ENCODE measurements at regions not wholly inside any gene's neighbourhood (a gene's known extent, or its start where the extent isn't known, plus 50 kb on each side); places are given as distances from the start of the nearest gene placed in this dataset.

DNA sequence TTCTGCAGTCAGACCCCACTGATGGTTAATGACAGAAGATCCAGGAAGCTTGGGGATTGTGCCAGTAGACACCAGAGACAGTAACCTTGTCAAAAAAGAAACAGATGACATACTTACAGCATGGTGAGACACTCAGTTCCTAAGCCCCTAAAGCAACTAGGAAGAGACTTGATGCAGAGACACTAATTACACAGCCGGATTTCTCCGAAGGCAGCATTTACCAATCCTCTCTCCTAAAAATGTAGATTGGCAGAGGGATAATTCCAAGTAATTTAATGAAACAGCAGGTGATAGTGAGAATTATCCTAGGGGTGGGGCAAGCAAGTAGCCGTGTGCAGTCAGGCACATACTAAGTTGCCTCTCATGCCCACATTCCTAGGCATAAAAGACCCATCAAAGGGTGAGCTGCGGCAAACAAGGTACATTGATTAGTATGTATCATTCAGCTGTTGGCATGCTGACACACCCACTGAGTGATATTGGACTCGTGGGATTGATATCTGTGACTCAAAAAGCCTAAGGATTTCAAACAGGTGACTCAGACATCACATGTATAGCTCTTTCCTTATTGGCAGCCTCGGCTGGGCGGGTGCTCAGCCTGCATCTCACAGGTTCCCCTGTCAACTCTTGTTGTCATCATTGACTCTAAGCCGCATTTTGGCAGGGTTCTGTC lies 296.7 kb upstream of the ATP5MC3 start:
- Histone ChIP-seq H3K4ac (replicated peaks; ENCODE audit: insufficient read length, low read depth, low read length) (no peak overlapping the region), H3K9me3 (ENCODE audit: insufficient read depth in 2 of 2, low read depth in 1 of 2, low read length in 1 of 2) (no peaks in the 10 kb centered on the region), H3K18ac (ENCODE audit: extremely low read depth, low read length) (no peak overlapping the region), H4K20me1 (replicated peaks in 1 of 2; ENCODE audit: control insufficient read depth in 1 of 2, insufficient read depth in 2 of 2, low read length in 2 of 2) (no peaks in the 10 kb centered on the region), H3K14ac (ENCODE audit: insufficient read length) (no peak overlapping the region), H3K4me2 (ENCODE audit: insufficient read depth in 1 of 2, low read depth in 2 of 2, low read length in 2 of 2) (no peak overlapping the region), H3K23ac (ENCODE audit: insufficient read length) (no peak overlapping the region), H3K79me1 (ENCODE audit: low read depth, low read length) (no peaks in the 10 kb centered on the region), H4K5ac (ENCODE audit: insufficient read length, low read depth, low read length) (no peak overlapping the region), H2BK5ac (ENCODE audit: low read depth, low read length) (no peak overlapping the region), H4K91ac (replicated peaks; ENCODE audit: insufficient read length, low read length) (no peak overlapping the region), H3K56ac (replicated peaks; ENCODE audit: insufficient read length, low read depth, low read length) (no peak overlapping the region), H2AK5ac (ENCODE audit: low read depth, low read length) (no peak overlapping the region), H3K27ac (ENCODE audit: low read depth, low read length) (no peak overlapping the region), H3K36me3 (ENCODE audit: control insufficient read depth in 2 of 4, insufficient read depth in 4 of 4, low read length in 3 of 4) (no peaks in the 10 kb centered on the region), H2BK20ac (ENCODE audit: low read length) (no peak overlapping the region), H2BK12ac (ENCODE audit: low read depth, low read length) (no peak overlapping the region), H3K9ac (replicated peaks in 1 of 4; ENCODE audit: extremely low read depth in 1 of 4, low read depth in 3 of 4, low read length in 3 of 4) (no peak overlapping the region), H3K4me3 (ENCODE audit: extremely low read depth in 1 of 4, insufficient read depth in 2 of 4, low read depth in 3 of 4, low read length in 4 of 4) (no peak overlapping the region), H4K8ac (ENCODE audit: extremely low read depth, insufficient read depth, low read length) (no peak overlapping the region), H2AFZ (ENCODE audit: low read length) (no peak overlapping the region), H3K79me2 (ENCODE audit: control insufficient read depth in 1 of 2, insufficient read depth in 2 of 2, low read length in 2 of 2) (no peaks in the 10 kb centered on the region), H3K23me2 (ENCODE audit: low read depth, low read length) (no peaks in the 10 kb centered on the region), H2BK15ac (ENCODE audit: low read length) (no peak overlapping the region), H3K4me1 (replicated peaks in 1 of 4; ENCODE audit: control insufficient read depth in 3 of 4, insufficient read depth in 4 of 4, low read length in 3 of 4) (no peaks in the 10 kb centered on the region), H3K27me3 (replicated peaks in 1 of 4; ENCODE audit: control insufficient read depth in 3 of 4, extremely low read depth in 1 of 4, insufficient read depth in 3 of 4, low read length in 3 of 4) (no peaks in the 10 kb centered on the region), H2BK120ac (replicated peaks; ENCODE audit: low read depth, low read length) (no peak overlapping the region)
- no peak for FAIRE-seq
- ChIA-PET CTCF (ENCODE audit: partially characterized antibody) (interaction anchor here (0.6 to 1.0 kb wide), 3 partner anchors 90 to 475 kb away, joined by 3 read pairs; no protein-coding TSS in a partner anchor), POLR2A (ENCODE audit: partially characterized antibody) (no interaction called here)
- 88% methylated on average over 8 of the region's 8 CpGs; no CpG with 5 or more reads in 1 of the 2 experiments for WGBS, 2 experiments (ENCODE audit: extremely low coverage in 1 of 2, insufficient coverage in 1 of 2, insufficient read length in 1 of 2, insufficient replicate concordance in 2 of 2, low coverage in 1 of 2, low lambda C conversion rate in 2 of 2, missing lambda C conversion rate in 1 of 2)
- TF ChIP-seq CBX5 (IDR thresholded peaks at IDR 0.05; ENCODE audit: low read depth, low read length), result no peak
- no peak for TF ChIP-seq KDM5A (IDR thresholded peaks at IDR 0.05; ENCODE audit: low read length)
- no peak for TF ChIP-seq SRF (IDR thresholded peaks at IDR 0.05; ENCODE audit: low read depth, low read length)
- TF ChIP-seq HDAC2 (IDR thresholded peaks at IDR 0.05; ENCODE audit: borderline replicate concordance in 1 of 2, low read depth in 2 of 2, low read length in 2 of 2), result no peak
- DNase-seq (ENCODE audit: low read depth in 1 of 2, low spot score in 2 of 2), result no peak

All from H1 (cell line).